GM12878 (cell line): ENCODE measurements at regions not wholly inside any gene's neighbourhood (a gene's known extent, or its start where the extent isn't known, plus 50 kb on each side); places are given as distances from the start of the nearest gene placed in this dataset.

ENCODE experiments used
- CHD1 ChIP-seq: IDR thresholded peaks from 2 replicates; pipeline ENCODE4 v1.6.1; 2012; ENCODE audit warnings: low read depth, low read length, improper control_type of control experiment
- EP300 ChIP-seq, 2 experiments: fragments of 150-350 bp in 1 of 2; IDR thresholded peaks; 2 replicates each; pipeline ENCODE4 v1.6.1; 2011 to 2012; ENCODE audit warnings: low read depth in 2 of 2, low read length in 2 of 2, borderline replicate concordance in 1 of 2, improper control_type of control experiment in 1 of 2, inconsistent platforms in 1 of 2; ENCODE audit not compliant: control insufficient read depth in 1 of 2
- ETV6 ChIP-seq, 2 experiments: fragments of 450-650 bp in 1 of 2; IDR thresholded peaks in 1 of 2; conservative IDR thresholded peaks in 1 of 2; 2 replicates each; pipeline ENCODE4 v1.6.1; 2014; ENCODE audit warnings: antibody characterized with exemption in 1 of 2, borderline replicate concordance in 1 of 2, low read depth in 1 of 2, mild to moderate bottlenecking in 1 of 2, moderate library complexity in 1 of 2
- HDAC6 ChIP-seq: fragments of 200-600 bp; sonication (generic); IDR thresholded peaks from one replicate; pipeline ENCODE4 v1.8.0; 2017; ENCODE audit warnings: antibody characterized with exemption; ENCODE audit not compliant: unreplicated experiment
- RAD51 ChIP-seq: fragments of 450-650 bp; IDR thresholded peaks from 2 replicates; pipeline ENCODE4 v1.6.1; 2016; ENCODE audit warnings: moderate library complexity, mild to moderate bottlenecking, inconsistent platforms
- SMAD1 ChIP-seq: fragments of 450-650 bp; IDR thresholded peaks from 2 replicates; pipeline ENCODE4 v1.6.1; 2018; ENCODE audit warnings: mild to moderate bottlenecking, low read depth; ENCODE audit not compliant: partially characterized antibody
- SMC3 ChIP-seq: IDR thresholded peaks from 2 replicates; pipeline ENCODE4 v1.6.1; 2011; ENCODE audit warnings: low read length, improper control_type of control experiment, borderline replicate concordance
- YY1 ChIP-seq: IDR thresholded peaks from 2 replicates; pipeline ENCODE4 v1.6.1; 2011; ENCODE audit warnings: low read depth, mild to moderate bottlenecking, low read length

DNA sequence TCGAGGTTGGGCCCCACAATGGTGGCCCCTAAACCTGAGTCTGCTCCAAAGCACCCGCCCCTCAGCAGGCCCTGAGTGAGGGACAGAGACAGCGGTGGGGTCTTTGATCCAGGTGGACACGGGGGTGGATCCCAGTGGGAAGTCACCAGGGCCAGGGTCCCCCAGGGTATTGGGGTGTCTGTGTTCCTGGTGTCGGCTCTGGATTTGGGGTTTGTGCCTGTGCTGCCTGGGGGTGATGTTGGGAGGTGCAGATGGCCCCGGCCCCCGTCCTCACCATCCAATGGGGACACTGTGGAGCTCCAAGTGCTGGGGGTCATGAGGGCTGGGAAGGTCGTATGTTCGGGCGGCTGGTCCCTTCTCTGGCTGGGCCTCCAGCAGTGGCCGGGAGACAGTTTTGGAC, 354.2 kb downstream of the TMEM121 start:
- TF ChIP-seq SMC3 (no peak), CHD1 (no peak), HDAC6 (no peak), SMAD1 (no peak), YY1 (no peak), EP300 (IDR thresholded peaks at IDR 0.05; ENCODE audit: borderline replicate concordance in 1 of 2, control insufficient read depth in 1 of 2, low read depth in 2 of 2, low read length in 2 of 2) (no peak), RAD51 (no peak), ETV6 (conservative IDR thresholded peaks at IDR 0.05 in 1 of 2, IDR thresholded peaks at IDR 0.05 in 1 of 2; ENCODE audit: borderline replicate concordance in 1 of 2, low read depth in 1 of 2) (no peak)
